HepG2 (cell line): ENCODE measurements at regions not wholly inside any gene's neighbourhood (a gene's known extent, or its start where the extent isn't known, plus 50 kb on each side); places are given as distances from the start of the nearest gene placed in this dataset.

Experiments used
- ATAC-seq: fragments of 200-7000 bp; cut with Tn5 transposase; 3 replicates; pipeline ENCODE4 v1.9.1; 2020; ENCODE audit warnings: mild to moderate bottlenecking, moderate library complexity
- BruUV-seq: library from RNA; stranded (reverse); fragments of 400-500 nt; replicated peaks from 2 replicates; lab custom pipeline; 2021; lab: Mats Ljungman, UMichigan
- CTCF ChIA-PET: fragments of 300-600 bp; formaldehyde crosslinking; extraction: SDS; loops from one replicate; lab custom pipeline; 2021; ENCODE audit warnings: low total read pairs, inconsistent platforms, low intra/inter-chr PET ratio; lab: Yijun Ruan, JAX
- POLR2A ChIA-PET: fragments of 350-600 bp; sonication (Branson Sonifier 250); formaldehyde crosslinking; loops from one replicate; lab custom pipeline; 2020; ENCODE audit warnings: antibody characterized with exemption, inconsistent platforms; lab: Yijun Ruan, JAX
- DNase-seq: peaks from one replicate; pipeline ENCODE4 v3.0.0-alpha.2; 2015; ENCODE audit warnings: low spot score
- FAIRE-seq: peaks from 3 replicates; lab custom pipeline; 2011; peaks lifted over from hg19 to GRCh38; lab: Jason Lieb, UNC
- H2AFZ ChIP-seq: one replicate; pipeline ENCODE4 v1.6.1; 2011; ENCODE audit warnings: low read length, inconsistent platforms
- H3K27ac ChIP-seq: fragments of 300-600 bp; 3 replicates; pipeline ENCODE4 v1.8.0; 2011; ENCODE audit warnings: mixed run types, mild to moderate bottlenecking, mixed read lengths, low read length, inconsistent platforms; ENCODE audit not compliant: insufficient read depth; ENCODE audit errors: extremely low read length
- H3K27me3 ChIP-seq, 2 experiments: fragments of 200-600 bp in 1 of 2; 2 replicates in 1 of 2; 3 replicates in 1 of 2; pipeline versions ENCODE4 v1.6.0 to v1.8.0; 2011; ENCODE audit warnings: low read length in 2 of 2, mild to moderate bottlenecking in 2 of 2, moderate library complexity in 2 of 2, inconsistent platforms in 1 of 2; ENCODE audit not compliant: insufficient read depth in 2 of 2, control insufficient read depth in 1 of 2
- H3K36me3 ChIP-seq, 2 experiments: fragments of 200-600 bp in 1 of 2; replicated peaks in 1 of 2; 2 replicates in 1 of 2; 3 replicates in 1 of 2; pipeline versions ENCODE4 v1.5.1 to v1.8.0; 2011; ENCODE audit warnings: low read length in 2 of 2, inconsistent platforms in 1 of 2; ENCODE audit not compliant: insufficient read depth in 2 of 2, control insufficient read depth in 1 of 2
- H3K4me1 ChIP-seq: 2 replicates; pipeline ENCODE4 v1.5.1; 2012; ENCODE audit warnings: low read length, inconsistent platforms; ENCODE audit not compliant: insufficient read depth
- H3K4me2 ChIP-seq: 2 replicates; pipeline ENCODE4 v1.6.0; 2011; ENCODE audit warnings: low read depth, low read length, inconsistent platforms
- H3K4me3 ChIP-seq, 3 experiments: fragments of 200-600 bp in 1 of 3; sonication (generic), shearing (Covaris generic) in 1 of 3; replicated peaks in 1 of 3; 2 replicates each; pipeline ENCODE4 v1.5.1; 2011 to 2016; ENCODE audit warnings: low read length in 3 of 3, inconsistent platforms in 2 of 3, low read depth in 2 of 3, mild to moderate bottlenecking in 2 of 3, control low read depth in 1 of 3, mixed read lengths in 1 of 3; ENCODE audit not compliant: insufficient read depth in 1 of 3
- H3K79me2 ChIP-seq: one replicate; pipeline ENCODE4 v1.6.1; 2011; ENCODE audit warnings: low read length, inconsistent platforms; ENCODE audit not compliant: insufficient read depth
- H3K9ac ChIP-seq: 2 replicates; pipeline ENCODE4 v1.6.0; 2011; ENCODE audit warnings: mild to moderate bottlenecking, low read depth, low read length, inconsistent platforms; ENCODE audit not compliant: insufficient read depth
- H3K9me3 ChIP-seq: 2 replicates; pipeline ENCODE4 v1.5.1; 2012; ENCODE audit warnings: mild to moderate bottlenecking, low read length
- H4K20me1 ChIP-seq: 2 replicates; pipeline ENCODE4 v1.6.0; 2011; ENCODE audit warnings: inconsistent platforms, mild to moderate bottlenecking, low read length, moderate library complexity; ENCODE audit not compliant: insufficient read depth
- CREBL2 ChIP-seq: sonication (generic); formaldehyde crosslinking; IDR thresholded peaks from 2 replicates; pipeline ENCODE4 v1.8.1; 2023; ENCODE audit warnings: missing genetic modification reagents, mild to moderate bottlenecking, borderline replicate concordance
- CREM ChIP-seq, 2 experiments: sonication (generic) in 1 of 2; formaldehyde crosslinking in 1 of 2; IDR thresholded peaks; 2 replicates each; pipeline versions ENCODE4 v1.4.0 to v1.6.1; 2016 to 2020; ENCODE audit warnings: antibody characterized with exemption in 1 of 2, mild to moderate bottlenecking in 1 of 2, missing genetic modification reagents in 1 of 2
- LRRFIP1 ChIP-seq: sonication (generic); formaldehyde crosslinking; conservative IDR thresholded peaks from 2 replicates; pipeline ENCODE4 v1.4.0; 2020; ENCODE audit warnings: missing genetic modification reagents
- MED8 ChIP-seq: sonication (generic); formaldehyde crosslinking; IDR thresholded peaks from 2 replicates; pipeline ENCODE4 v1.8.1; 2023; ENCODE audit warnings: mild to moderate bottlenecking, missing genetic modification reagents; ENCODE audit not compliant: insufficient replicate concordance
- NFIC ChIP-seq: IDR thresholded peaks from 2 replicates; pipeline ENCODE4 v1.6.1; 2012; ENCODE audit warnings: mild to moderate bottlenecking, low read length, inconsistent platforms
- PAF1 ChIP-seq: IDR thresholded peaks from 2 replicates; pipeline ENCODE4 v1.6.1; 2016; ENCODE audit warnings: missing genetic modification reagents, missing compliant biosample characterization
- RFX1 ChIP-seq: fragments of 450-650 bp; IDR thresholded peaks from 2 replicates; pipeline ENCODE4 v1.6.1; 2017
- SMARCE1 ChIP-seq: fragments of 450-650 bp; IDR thresholded peaks from 2 replicates; pipeline ENCODE4 v1.6.1; 2017; ENCODE audit warnings: borderline replicate concordance
- TEAD2 ChIP-seq: sonication (generic); formaldehyde crosslinking; IDR thresholded peaks from 2 replicates; pipeline ENCODE4 v1.9.0; 2021; ENCODE audit warnings: missing genetic modification reagents
- ZNF251 ChIP-seq: sonication (generic); formaldehyde crosslinking; IDR thresholded peaks from 2 replicates; pipeline ENCODE4 v1.9.0; 2021; ENCODE audit warnings: mild to moderate bottlenecking, missing genetic modification reagents
- WGBS: methylation state at CpG from one replicate; pipeline ENCODE4 v1.1.6; 2017; ENCODE audit warnings: low lambda C conversion rate; 5-methylcytosine and 5-hydroxymethylcytosine counted together
- in situ Hi-C: cut with HindIII; loops from 2 replicates; pipeline ENCODE4 v1.10.0; 2017; ENCODE audit warnings: low pct_unique_long_range_greater_than_20kb; ENCODE audit not compliant: extremely low pct_ligation_motif_present
- intact Hi-C: fragments of 100-400 bp; cut with micrococcal nuclease; formaldehyde crosslinking; loops from one replicate; pipeline ENCODE4 v1.10.0; 2022; ENCODE audit not compliant: unreplicated experiment
- TF ChIP-seq, protein P1 (sequence below), 2 experiments: fragments of 450-650 bp in 1 of 2; sonication (generic) in 1 of 2; formaldehyde crosslinking in 1 of 2; IDR thresholded peaks; 2 replicates each; pipeline versions ENCODE4 v1.6.1 to v1.8.0; 2016 to 2022; ENCODE audit warnings: antibody characterized with exemption in 1 of 2, mild to moderate bottlenecking in 1 of 2, missing genetic modification reagents in 1 of 2
- TF ChIP-seq, protein P2 (sequence below): sonication (generic); formaldehyde crosslinking; IDR thresholded peaks from 2 replicates; pipeline ENCODE4 v1.9.0; 2021; ENCODE audit warnings: missing genetic modification reagents, mild to moderate bottlenecking, borderline replicate concordance

- Histone ChIP-seq H3K27me3 (peaks cover 0 to 11% of the 10 kb centered on the region in 2 experiments; a peak in 2 of 5 replicates), H3K79me2 (no peaks in the 10 kb centered on the region), H3K36me3 (no peaks in the 10 kb centered on the region), H3K4me3 (no peak overlapping the region), H3K4me1 (no peaks in the 10 kb centered on the region), H3K9ac (no peak overlapping the region), H4K20me1 (no peaks in the 10 kb centered on the region), H3K27ac (no peak overlapping the region), H3K9me3 (peaks cover 21% of the 10 kb centered on the region), H3K4me2 (no peak overlapping the region), H2AFZ (no peak overlapping the region)
- ATAC-seq (no peak), DNase-seq (no peak), FAIRE-seq (no peak)
- in situ Hi-C loops (loop anchor here (25.0 kb wide), 1 partner anchor 286 kb away; no protein-coding TSS in a partner anchor), intact Hi-C loops (no loop called here)
- 0% methylated on average over 1 of the region's 1 CpG for WGBS
- BruUV-seq, result no TSS peak
- POLR2A ChIA-PET, result no interaction called here
- CTCF ChIA-PET, result no interaction called here
- TF ChIP-seq, protein P1, sequence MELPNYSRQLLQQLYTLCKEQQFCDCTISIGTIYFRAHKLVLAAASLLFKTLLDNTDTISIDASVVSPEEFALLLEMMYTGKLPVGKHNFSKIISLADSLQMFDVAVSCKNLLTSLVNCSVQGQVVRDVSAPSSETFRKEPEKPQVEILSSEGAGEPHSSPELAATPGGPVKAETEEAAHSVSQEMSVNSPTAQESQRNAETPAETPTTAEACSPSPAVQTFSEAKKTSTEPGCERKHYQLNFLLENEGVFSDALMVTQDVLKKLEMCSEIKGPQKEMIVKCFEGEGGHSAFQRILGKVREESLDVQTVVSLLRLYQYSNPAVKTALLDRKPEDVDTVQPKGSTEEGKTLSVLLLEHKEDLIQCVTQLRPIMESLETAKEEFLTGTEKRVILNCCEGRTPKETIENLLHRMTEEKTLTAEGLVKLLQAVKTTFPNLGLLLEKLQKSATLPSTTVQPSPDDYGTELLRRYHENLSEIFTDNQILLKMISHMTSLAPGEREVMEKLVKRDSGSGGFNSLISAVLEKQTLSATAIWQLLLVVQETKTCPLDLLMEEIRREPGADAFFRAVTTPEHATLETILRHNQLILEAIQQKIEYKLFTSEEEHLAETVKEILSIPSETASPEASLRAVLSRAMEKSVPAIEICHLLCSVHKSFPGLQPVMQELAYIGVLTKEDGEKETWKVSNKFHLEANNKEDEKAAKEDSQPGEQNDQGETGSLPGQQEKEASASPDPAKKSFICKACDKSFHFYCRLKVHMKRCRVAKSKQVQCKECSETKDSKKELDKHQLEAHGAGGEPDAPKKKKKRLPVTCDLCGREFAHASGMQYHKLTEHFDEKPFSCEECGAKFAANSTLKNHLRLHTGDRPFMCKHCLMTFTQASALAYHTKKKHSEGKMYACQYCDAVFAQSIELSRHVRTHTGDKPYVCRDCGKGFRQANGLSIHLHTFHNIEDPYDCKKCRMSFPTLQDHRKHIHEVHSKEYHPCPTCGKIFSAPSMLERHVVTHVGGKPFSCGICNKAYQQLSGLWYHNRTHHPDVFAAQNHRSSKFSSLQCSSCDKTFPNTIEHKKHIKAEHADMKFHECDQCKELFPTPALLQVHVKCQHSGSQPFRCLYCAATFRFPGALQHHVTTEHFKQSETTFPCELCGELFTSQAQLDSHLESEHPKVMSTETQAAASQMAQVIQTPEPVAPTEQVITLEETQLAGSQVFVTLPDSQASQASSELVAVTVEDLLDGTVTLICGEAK (IDR thresholded peaks at IDR 0.05), result no peak
- TF ChIP-seq, protein P1 (CRISPR knock-in tag; IDR thresholded peaks at IDR 0.05), result no peak
- TF ChIP-seq, protein P2, sequence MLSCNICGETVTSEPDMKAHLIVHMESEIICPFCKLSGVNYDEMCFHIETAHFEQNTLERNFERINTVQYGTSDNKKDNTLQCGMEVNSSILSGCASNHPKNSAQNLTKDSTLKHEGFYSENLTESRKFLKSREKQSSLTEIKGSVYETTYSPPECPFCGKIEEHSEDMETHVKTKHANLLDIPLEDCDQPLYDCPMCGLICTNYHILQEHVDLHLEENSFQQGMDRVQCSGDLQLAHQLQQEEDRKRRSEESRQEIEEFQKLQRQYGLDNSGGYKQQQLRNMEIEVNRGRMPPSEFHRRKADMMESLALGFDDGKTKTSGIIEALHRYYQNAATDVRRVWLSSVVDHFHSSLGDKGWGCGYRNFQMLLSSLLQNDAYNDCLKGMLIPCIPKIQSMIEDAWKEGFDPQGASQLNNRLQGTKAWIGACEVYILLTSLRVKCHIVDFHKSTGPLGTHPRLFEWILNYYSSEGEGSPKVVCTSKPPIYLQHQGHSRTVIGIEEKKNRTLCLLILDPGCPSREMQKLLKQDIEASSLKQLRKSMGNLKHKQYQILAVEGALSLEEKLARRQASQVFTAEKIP (CRISPR knock-in tag), result no peak
- TF ChIP-seq LRRFIP1 (no peak), ZNF251 (CRISPR knock-in tag) (no peak), NFIC (no peak), CREBL2 (CRISPR knock-in tag) (no peak), RFX1 (no peak), MED8 (no peak), SMARCE1 (no peak), CREM (IDR thresholded peaks at IDR 0.05) (no peak), CREM (CRISPR knock-in tag; IDR thresholded peaks at IDR 0.05) (no peak), PAF1 (CRISPR knock-in tag) (no peak), TEAD2 (CRISPR knock-in tag) (no peak)
Measured at GRCh38 chr10:124273141-124273540, 145.6 kb downstream of the OAT start.
